Tibial artery (tissue), 4 donors: ENCODE measurements at regions not wholly inside any gene's neighbourhood (a gene's known extent, or its start where the extent isn't known, plus 50 kb on each side); places are given as distances from the start of the nearest gene placed in this dataset.

Experiments
- DNase-seq, 2 donors: peaks; one replicate each; pipeline ENCODE4 v3.0.0-alpha.2; 2019
- H3K27ac ChIP-seq, 2 donors: fragments of 200-600 bp; sonication (generic) in 1 of 2; 1 replicate in 1 of 2; 2 replicates in 1 of 2; pipeline ENCODE4 v1.5.1; 2018 to 2019; ENCODE audit warnings: mild to moderate bottlenecking in 1 of 2
- H3K27me3 ChIP-seq, 2 donors: fragments of 200-600 bp; sonication (generic) in 1 of 2; one replicate each; pipeline versions ENCODE4 v1.5.1 to v1.6.0; 2016 to 2019
- H3K36me3 ChIP-seq, 3 donors: fragments of 200-600 bp; sonication (generic) in 2 of 3; one replicate each; pipeline ENCODE4 v1.5.1; 2016 to 2019; ENCODE audit warnings: mild to moderate bottlenecking in 2 of 3
- H3K4me1 ChIP-seq, 4 donors: fragments of 200-600 bp; sonication (generic) in 2 of 4; 1 replicate in 3 of 4; 2 replicates in 1 of 4; pipeline ENCODE4 v1.5.1; 2016 to 2019
- H3K4me3 ChIP-seq, 2 donors: fragments of 200-600 bp; sonication (generic) in 1 of 2; 1 replicate in 1 of 2; 2 replicates in 1 of 2; pipeline ENCODE4 v1.5.1; 2018 to 2019; ENCODE audit warnings: mild to moderate bottlenecking in 2 of 2
- H3K9me3 ChIP-seq, 3 donors: fragments of 200-600 bp; sonication (generic) in 1 of 3; one replicate each; pipeline ENCODE4 v1.5.1; 2016 to 2019
- CTCF ChIP-seq, 2 experiments: fragments of 200-600 bp in 1 of 2; fragments of 450-650 bp in 1 of 2; IDR thresholded peaks; one replicate each; pipeline ENCODE4 v1.5.1; 2017 to 2019; ENCODE audit warnings: antibody characterized with exemption in 2 of 2, mild to moderate bottlenecking in 1 of 2, moderate library complexity in 1 of 2
- intact Hi-C: fragments of 100-400 bp; cut with DNase I; formaldehyde crosslinking; loops from one replicate; pipeline ENCODE4 v1.15.0; 2023; ENCODE audit warnings: low total_unique reads

- peaks cover 0 to 4% (median 0%) of the 10 kb centered on the region in 3 donors for H3K9me3 ChIP-seq
- H3K27ac ChIP-seq: no peak overlapping the region
- H3K4me3 ChIP-seq: no peak overlapping the region
- no peaks in the 10 kb centered on the region for H3K4me1 ChIP-seq
- no peaks in the 10 kb centered on the region for H3K36me3 ChIP-seq
- TF ChIP-seq CTCF (IDR thresholded peaks at IDR 0.05): no peak
- no peak for DNase-seq
- H3K27me3 ChIP-seq: peaks cover 0 to 3% of the 10 kb centered on the region in 2 donors
- intact Hi-C loops: no loop called here
Observed at GRCh38 chr22:47446821-47447810, 684.7 kb downstream of the TBC1D22A start.

GRCh38 chr22:47446331-47446730, 683.9 kb downstream of the TBC1D22A start:
- intact Hi-C loops: no loop called here
- Histone ChIP-seq H3K27ac (no peak overlapping the region), H3K27me3 (peaks cover 0 to 3% of the 10 kb centered on the region in 2 donors), H3K4me1 (no peaks in the 10 kb centered on the region), H3K4me3 (no peak overlapping the region), H3K9me3 (peaks cover 0 to 11% (median 0%) of the 10 kb centered on the region in 3 donors), H3K36me3 (no peaks in the 10 kb centered on the region)
- no peak for DNase-seq
- TF ChIP-seq CTCF (IDR thresholded peaks at IDR 0.05): no peak

GRCh38 chr22:47445716-47446290, 683.4 kb downstream of the TBC1D22A start:
- Histone ChIP-seq H3K27me3 (peaks cover 0 to 3% of the 10 kb centered on the region in 2 donors), H3K4me1 (no peaks in the 10 kb centered on the region), H3K27ac (no peak overlapping the region), H3K9me3 (peaks cover 0 to 11% (median 0%) of the 10 kb centered on the region in 3 donors), H3K4me3 (no peak overlapping the region), H3K36me3 (no peaks in the 10 kb centered on the region)
- DNase-seq: no peak
- intact Hi-C loops: no loop called here
- no peak for TF ChIP-seq CTCF (IDR thresholded peaks at IDR 0.05)

- Histone ChIP-seq H3K36me3 (no peaks in the 10 kb centered on the region), H3K27ac (no peak overlapping the region), H3K4me3 (no peak overlapping the region), H3K9me3 (peaks cover 0 to 11% (median 0%) of the 10 kb centered on the region in 3 donors), H3K27me3 (peaks cover 0 to 3% of the 10 kb centered on the region in 2 donors), H3K4me1 (no peaks in the 10 kb centered on the region)
- DNase-seq: no peak
- no peak for TF ChIP-seq CTCF (IDR thresholded peaks at IDR 0.05)
- intact Hi-C loops: no loop called here
Observed at GRCh38 chr22:47445212-47445611, 682.8 kb downstream of the TBC1D22A start.

GRCh38 chr22:47444746-47445065, 682.3 kb downstream of the TBC1D22A start:
- Histone ChIP-seq H3K27ac (no peak overlapping the region), H3K4me3 (no peak overlapping the region), H3K9me3 (peaks cover 0 to 11% (median 0%) of the 10 kb centered on the region in 3 donors), H3K36me3 (no peaks in the 10 kb centered on the region), H3K4me1 (no peaks in the 10 kb centered on the region), H3K27me3 (peaks cover 0 to 3% of the 10 kb centered on the region in 2 donors)
- intact Hi-C loops: no loop called here
- no peak for DNase-seq
- no peak for TF ChIP-seq CTCF (IDR thresholded peaks at IDR 0.05)
